RWPE1 (cell line): ENCODE measurements at regions not wholly inside any gene's neighbourhood (a gene's known extent, or its start where the extent isn't known, plus 50 kb on each side); places are given as distances from the start of the nearest gene placed in this dataset.

Experiments used
- CTCF ChIA-PET: fragments of 350-600 bp; sonication (Branson Sonifier 250); formaldehyde crosslinking; extraction: SDS; loops from one replicate; lab custom pipeline; 2021; lab: Yijun Ruan, JAX
- POLR2A ChIA-PET: fragments of 400-600 bp; formaldehyde crosslinking; extraction: SDS; loops from one replicate; lab custom pipeline; 2020; ENCODE audit warnings: antibody characterized with exemption; ENCODE audit not compliant: low non-redundant PET; lab: Yijun Ruan, JAX
- DNase-seq: peaks from one replicate; pipeline ENCODE4 v3.0.0; 2012; ENCODE audit warnings: low spot score
- H3K27ac ChIP-seq: fragments of 450-650 bp; 2 replicates; pipeline ENCODE4 v1.5.1; 2017
- CTCF ChIP-seq: fragments of 450-650 bp; conservative IDR thresholded peaks from 2 replicates; pipeline ENCODE4 v1.5.1; 2017; ENCODE audit warnings: low read depth, mild to moderate bottlenecking

GRCh38 chr14:84783511-84783910, 746.4 kb upstream of the FLRT2 start:
- H3K27ac ChIP-seq = no peak overlapping the region
- POLR2A ChIA-PET = no interaction called here
- CTCF ChIA-PET = interaction anchor here (0.7 kb wide), 1 partner anchor 317 kb away, joined by 3 read pairs; no protein-coding TSS in a partner anchor
- DNase-seq = no peak
- TF ChIP-seq CTCF = no peak

- TF ChIP-seq CTCF = no peak
- POLR2A ChIA-PET = no interaction called here
- no peak overlapping the region for H3K27ac ChIP-seq
- no peak for DNase-seq
- CTCF ChIA-PET = interaction anchor here (0.8 kb wide), 1 partner anchor 72 kb away, joined by 5 read pairs; no protein-coding TSS in a partner anchor
These were observed 743.9 kb upstream of the FLRT2 start for GRCh38 chr14:84785996-84786395.

- H3K27ac ChIP-seq = no peak overlapping the region
- CTCF ChIA-PET = no interaction called here
- no peak for DNase-seq
- no peak for TF ChIP-seq CTCF
- POLR2A ChIA-PET = no interaction called here
These were observed 740.9 kb upstream of the FLRT2 start for GRCh38 chr14:84789012-84789411.

GRCh38 chr14:84792722-84793410, 737.1 kb upstream of the FLRT2 start:
- DNase-seq = no peak
- ChIA-PET POLR2A (no interaction called here), CTCF (no interaction called here)
- no peak overlapping the region for H3K27ac ChIP-seq
- no peak for TF ChIP-seq CTCF

GRCh38 chr14:84797326-84797725, 732.6 kb upstream of the FLRT2 start:
- ChIA-PET CTCF (interaction anchor here (0.7 kb wide), 1 partner anchor 318 kb away, joined by 4 read pairs; no protein-coding TSS in a partner anchor), POLR2A (no interaction called here)
- no peak for TF ChIP-seq CTCF
- no peak for DNase-seq
- no peak overlapping the region for H3K27ac ChIP-seq

GRCh38 chr14:84804468-84804867, 725.5 kb upstream of the FLRT2 start:
- DNase-seq = no peak
- POLR2A ChIA-PET = no interaction called here
- no peak for TF ChIP-seq CTCF
- CTCF ChIA-PET = no interaction called here
- no peak overlapping the region for H3K27ac ChIP-seq
